Tibial artery (tissue), 4 donors: ENCODE measurements at regions not wholly inside any gene's neighbourhood (a gene's known extent, or its start where the extent isn't known, plus 50 kb on each side); places are given as distances from the start of the nearest gene placed in this dataset.
A peak's percentile ranks its signal among the peaks of the same experiment; 100 is the strongest.

Experiments
- DNase-seq, 2 donors: peaks; one replicate each; pipeline ENCODE4 v3.0.0-alpha.2; 2019
- H3K27ac ChIP-seq, 2 donors: fragments of 200-600 bp; sonication (generic) in 1 of 2; 1 replicate in 1 of 2; 2 replicates in 1 of 2; pipeline ENCODE4 v1.5.1; 2018 to 2019; ENCODE audit warnings: mild to moderate bottlenecking in 1 of 2
- H3K27me3 ChIP-seq, 2 donors: fragments of 200-600 bp; sonication (generic) in 1 of 2; one replicate each; pipeline versions ENCODE4 v1.5.1 to v1.6.0; 2016 to 2019
- H3K36me3 ChIP-seq, 3 donors: fragments of 200-600 bp; sonication (generic) in 2 of 3; one replicate each; pipeline ENCODE4 v1.5.1; 2016 to 2019; ENCODE audit warnings: mild to moderate bottlenecking in 2 of 3
- H3K4me1 ChIP-seq, 4 donors: fragments of 200-600 bp; sonication (generic) in 2 of 4; 1 replicate in 3 of 4; 2 replicates in 1 of 4; pipeline ENCODE4 v1.5.1; 2016 to 2019
- H3K4me3 ChIP-seq, 2 donors: fragments of 200-600 bp; sonication (generic) in 1 of 2; 1 replicate in 1 of 2; 2 replicates in 1 of 2; pipeline ENCODE4 v1.5.1; 2018 to 2019; ENCODE audit warnings: mild to moderate bottlenecking in 2 of 2
- H3K9me3 ChIP-seq, 3 donors: fragments of 200-600 bp; sonication (generic) in 1 of 3; one replicate each; pipeline ENCODE4 v1.5.1; 2016 to 2019
- intact Hi-C: fragments of 100-400 bp; cut with DNase I; formaldehyde crosslinking; loops from one replicate; pipeline ENCODE4 v1.15.0; 2023; ENCODE audit warnings: low total_unique reads
- TF ChIP-seq, protein P1 (sequence below), 2 experiments: fragments of 200-600 bp in 1 of 2; fragments of 450-650 bp in 1 of 2; IDR thresholded peaks; one replicate each; pipeline ENCODE4 v1.5.1; 2017 to 2019; ENCODE audit warnings: antibody characterized with exemption in 2 of 2, mild to moderate bottlenecking in 1 of 2, moderate library complexity in 1 of 2

DNA sequence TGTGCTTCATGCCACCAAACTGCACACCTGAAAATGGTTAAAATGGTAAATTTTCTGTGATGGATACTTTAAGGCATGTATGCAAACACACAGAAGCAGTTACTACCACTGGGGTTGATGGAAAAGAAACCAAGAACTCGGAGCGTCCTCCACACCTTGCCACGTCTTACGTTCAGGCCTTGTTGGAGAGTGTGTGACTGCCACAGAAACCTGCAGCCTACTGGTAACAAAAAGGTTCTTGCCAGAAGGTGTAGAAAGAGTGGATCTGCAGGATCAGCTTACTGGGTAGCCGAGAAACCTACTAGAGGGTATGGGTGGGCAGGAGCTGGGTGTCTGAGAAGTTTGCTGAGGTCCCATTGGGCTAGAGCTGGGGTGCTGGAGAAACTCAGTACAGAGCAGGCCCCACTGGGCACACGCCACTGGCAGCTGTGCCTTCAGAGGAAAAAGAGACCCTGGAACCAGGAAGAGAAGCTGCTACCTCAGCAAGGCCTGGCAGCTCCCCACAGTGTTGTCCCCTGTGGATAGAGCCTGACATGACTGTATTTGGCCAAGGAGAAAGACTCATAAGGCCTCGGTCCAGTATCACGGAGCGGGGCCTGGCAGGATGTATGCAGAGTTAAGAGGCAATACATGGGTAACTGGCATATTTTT lies 204.6 kb downstream of the SEC14L1 start:
- Histone ChIP-seq H3K27me3 (no peaks in the 10 kb centered on the region), H3K4me3 (no peak overlapping the region), H3K27ac (peak overlapping the region; percentile 29 to 56), H3K4me1 (peaks cover 0 to 12% (median 9%) of the 10 kb centered on the region in 4 donors), H3K36me3 (no peaks in the 10 kb centered on the region), H3K9me3 (no peaks in the 10 kb centered on the region)
- TF ChIP-seq, protein P1, sequence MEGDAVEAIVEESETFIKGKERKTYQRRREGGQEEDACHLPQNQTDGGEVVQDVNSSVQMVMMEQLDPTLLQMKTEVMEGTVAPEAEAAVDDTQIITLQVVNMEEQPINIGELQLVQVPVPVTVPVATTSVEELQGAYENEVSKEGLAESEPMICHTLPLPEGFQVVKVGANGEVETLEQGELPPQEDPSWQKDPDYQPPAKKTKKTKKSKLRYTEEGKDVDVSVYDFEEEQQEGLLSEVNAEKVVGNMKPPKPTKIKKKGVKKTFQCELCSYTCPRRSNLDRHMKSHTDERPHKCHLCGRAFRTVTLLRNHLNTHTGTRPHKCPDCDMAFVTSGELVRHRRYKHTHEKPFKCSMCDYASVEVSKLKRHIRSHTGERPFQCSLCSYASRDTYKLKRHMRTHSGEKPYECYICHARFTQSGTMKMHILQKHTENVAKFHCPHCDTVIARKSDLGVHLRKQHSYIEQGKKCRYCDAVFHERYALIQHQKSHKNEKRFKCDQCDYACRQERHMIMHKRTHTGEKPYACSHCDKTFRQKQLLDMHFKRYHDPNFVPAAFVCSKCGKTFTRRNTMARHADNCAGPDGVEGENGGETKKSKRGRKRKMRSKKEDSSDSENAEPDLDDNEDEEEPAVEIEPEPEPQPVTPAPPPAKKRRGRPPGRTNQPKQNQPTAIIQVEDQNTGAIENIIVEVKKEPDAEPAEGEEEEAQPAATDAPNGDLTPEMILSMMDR (IDR thresholded peaks at IDR 0.05) = no peak
- DNase-seq = peak in 1 of 2 donors; percentile 77
- intact Hi-C loops = no loop called here

DNA sequence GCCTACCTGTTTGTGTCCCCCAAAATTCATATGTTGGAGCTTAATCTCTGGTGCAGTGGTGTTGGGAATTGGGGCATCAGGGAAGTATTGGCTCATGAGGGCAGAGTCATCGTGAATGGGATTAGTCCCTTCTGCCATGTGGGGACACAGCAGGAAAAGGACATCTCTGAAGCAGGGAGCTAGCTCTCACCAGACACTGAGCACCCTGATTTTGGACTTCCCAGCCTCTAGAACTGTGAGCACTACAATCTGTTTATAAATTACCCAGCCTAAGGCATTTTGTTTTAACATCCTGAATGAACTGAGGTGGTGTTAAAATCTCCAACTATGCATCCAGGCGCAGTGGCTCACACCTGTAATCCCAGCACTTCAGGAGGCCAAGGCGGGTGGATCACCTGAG lies 206.0 kb downstream of the SEC14L1 start:
- TF ChIP-seq, protein P1 (IDR thresholded peaks at IDR 0.05) = no peak
- no peak for DNase-seq
- H3K27me3 ChIP-seq = no peaks in the 10 kb centered on the region
- peaks cover 0 to 21% (median 15%) of the 10 kb centered on the region in 4 donors for H3K4me1 ChIP-seq
- H3K27ac ChIP-seq = no peak overlapping the region
- H3K36me3 ChIP-seq = no peaks in the 10 kb centered on the region
- no peaks in the 10 kb centered on the region for H3K9me3 ChIP-seq
- H3K4me3 ChIP-seq = no peak overlapping the region
- intact Hi-C loops = no loop called here

DNA sequence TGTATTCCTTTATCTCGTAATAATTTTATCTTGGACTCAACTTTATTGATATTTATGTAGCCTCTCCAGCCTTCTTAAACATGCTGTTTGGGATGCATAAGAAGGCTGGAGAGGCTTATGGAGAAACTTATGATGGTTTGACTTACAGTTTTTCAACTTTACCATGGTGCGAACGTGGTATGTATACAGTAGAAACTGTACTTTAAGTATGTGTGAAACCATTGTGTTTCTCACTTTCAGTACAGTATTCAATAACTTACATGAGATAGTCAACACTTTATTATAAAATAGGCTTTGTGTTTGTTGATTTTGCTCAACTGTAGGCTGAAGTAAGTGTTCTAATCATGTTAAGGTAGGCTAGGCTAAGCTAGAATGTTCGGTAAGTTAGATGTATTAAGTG lies 206.8 kb downstream of the SEC14L1 start:
- H3K4me1 ChIP-seq = peaks cover 0 to 21% (median 15%) of the 10 kb centered on the region in 4 donors
- H3K27me3 ChIP-seq = no peaks in the 10 kb centered on the region
- H3K9me3 ChIP-seq = no peaks in the 10 kb centered on the region
- DNase-seq = no peak
- intact Hi-C loops = no loop called here
- TF ChIP-seq, protein P1 (IDR thresholded peaks at IDR 0.05) = no peak
- H3K27ac ChIP-seq = no peak overlapping the region
- H3K36me3 ChIP-seq = no peaks in the 10 kb centered on the region
- no peak overlapping the region for H3K4me3 ChIP-seq

DNA sequence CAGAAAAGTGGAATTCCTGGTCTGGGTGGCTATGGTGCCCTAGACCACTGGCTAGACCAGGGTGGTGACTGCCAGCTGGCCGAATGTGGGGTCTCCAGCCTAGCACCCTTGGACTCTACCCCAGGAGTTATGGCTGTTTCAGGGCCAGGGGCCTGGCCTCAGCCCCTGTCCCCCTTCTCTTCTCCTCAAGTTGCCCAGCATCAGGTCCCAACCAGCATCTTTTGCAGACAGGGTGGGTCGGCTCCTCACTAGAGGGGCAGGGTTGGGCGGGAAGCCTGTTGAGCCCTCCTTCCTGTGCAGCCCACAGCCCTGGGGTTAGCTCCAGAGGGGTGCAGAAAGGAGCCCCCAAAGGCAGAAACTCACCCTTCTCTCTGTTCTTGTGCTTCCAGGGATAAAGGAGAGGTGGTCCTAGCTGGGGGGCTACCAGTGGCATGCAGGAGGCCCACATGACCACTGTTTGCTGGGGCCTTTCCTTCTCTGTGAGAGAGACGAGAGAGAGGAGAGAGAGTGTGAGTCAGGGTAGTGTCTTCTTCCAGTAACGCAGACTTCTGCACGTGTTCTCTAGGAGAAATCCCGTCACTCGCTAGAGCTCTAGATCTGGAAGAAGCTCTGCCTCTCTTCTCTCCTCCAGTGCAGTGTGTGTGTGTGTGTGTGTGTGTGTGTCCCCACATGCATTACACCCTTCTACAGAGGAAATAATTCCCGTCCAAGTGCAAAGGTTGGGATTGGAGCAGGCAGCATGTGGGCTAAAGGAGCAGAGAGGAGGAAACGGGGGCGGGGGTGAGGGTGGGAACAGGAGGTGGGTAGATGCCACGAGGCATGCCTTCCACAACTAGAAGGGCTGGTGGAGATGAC lies 209.4 kb downstream of the SEC14L1 start:
- no peak overlapping the region for H3K4me3 ChIP-seq
- no peaks in the 10 kb centered on the region for H3K9me3 ChIP-seq
- H3K27ac ChIP-seq = no peak overlapping the region
- TF ChIP-seq, protein P1 (IDR thresholded peaks at IDR 0.05) = no peak
- H3K36me3 ChIP-seq = no peaks in the 10 kb centered on the region
- intact Hi-C loops = no loop called here
- no peaks in the 10 kb centered on the region for H3K27me3 ChIP-seq
- peaks cover 0 to 23% (median 16%) of the 10 kb centered on the region in 4 donors for H3K4me1 ChIP-seq
- DNase-seq = no peak

DNA sequence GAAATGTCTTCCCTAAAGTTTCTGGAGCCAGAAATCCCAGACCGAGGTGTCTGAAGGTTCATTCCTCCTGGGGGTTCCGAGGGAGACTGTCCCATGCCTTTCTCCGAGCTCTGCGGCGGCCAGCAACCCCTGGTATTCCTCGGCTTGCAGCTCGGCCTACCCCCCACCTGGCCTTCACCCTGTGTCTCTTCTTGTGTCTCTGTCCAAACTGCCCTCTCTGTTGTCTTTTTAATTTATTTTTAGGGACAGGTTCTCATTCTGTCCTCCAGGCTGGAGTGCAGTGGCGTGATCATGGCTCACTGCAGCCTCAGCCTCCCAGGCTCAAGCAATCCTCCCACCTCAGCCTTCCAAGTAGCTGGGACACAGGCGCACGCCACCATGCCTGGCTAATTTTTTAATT lies 211.7 kb downstream of the SEC14L1 start:
- Histone ChIP-seq H3K9me3 (no peaks in the 10 kb centered on the region), H3K4me3 (no peak overlapping the region), H3K36me3 (no peaks in the 10 kb centered on the region), H3K4me1 (peaks cover 0 to 19% (median 10%) of the 10 kb centered on the region in 4 donors), H3K27me3 (no peaks in the 10 kb centered on the region), H3K27ac (no peak overlapping the region)
- no peak for DNase-seq
- intact Hi-C loops = no loop called here
- TF ChIP-seq, protein P1 (IDR thresholded peaks at IDR 0.05) = no peak
